UCSD-AML1 (cell line): ENCODE measurements at regions not wholly inside any gene's neighbourhood (a gene's known extent, or its start where the extent isn't known, plus 50 kb on each side); places are given as distances from the start of the nearest gene placed in this dataset.
A peak's percentile ranks its signal among the peaks of the same experiment; 100 is the strongest.

ENCODE experiments used
- DNase-seq: peaks from one replicate; lab custom pipeline; 2025; ENCODE audit not compliant: unreplicated experiment; lab: John Stamatoyannopoulos, UW

DNA sequence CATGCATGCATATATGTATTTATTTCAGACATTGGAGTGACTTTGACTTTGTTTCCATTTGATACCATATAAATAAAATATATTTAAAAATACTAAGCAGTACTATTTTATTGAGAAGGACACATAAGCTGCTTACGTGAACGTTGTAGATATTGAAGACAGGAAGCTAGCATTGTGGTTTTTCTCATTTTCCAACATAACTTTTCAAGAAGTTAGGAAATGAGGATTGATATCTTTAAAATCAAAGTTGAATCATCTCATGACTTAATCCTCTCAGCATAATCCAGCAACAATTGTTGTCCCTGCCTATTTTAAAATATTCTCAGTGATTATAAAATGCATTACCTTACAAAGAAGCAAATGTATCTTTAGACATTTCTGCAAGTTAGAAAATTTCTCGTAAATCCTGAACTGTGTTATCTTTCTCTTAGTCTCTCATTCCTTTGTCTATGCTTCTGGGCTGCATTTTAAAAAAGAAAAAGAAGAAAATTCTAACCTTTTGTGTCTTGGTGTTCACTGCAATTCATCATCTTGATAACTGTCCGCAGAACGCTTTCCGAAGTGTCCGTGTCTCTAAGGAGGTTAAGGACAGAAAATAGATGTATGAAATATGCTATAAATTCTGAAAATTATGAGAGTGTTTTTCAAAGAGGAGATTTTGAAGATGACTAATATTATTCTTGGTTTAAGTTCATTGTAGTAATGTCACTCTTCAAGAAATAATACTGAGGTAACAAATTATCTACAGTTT is 1089.9 kb upstream of the CDH6 start:
- no peak for DNase-seq

DNA sequence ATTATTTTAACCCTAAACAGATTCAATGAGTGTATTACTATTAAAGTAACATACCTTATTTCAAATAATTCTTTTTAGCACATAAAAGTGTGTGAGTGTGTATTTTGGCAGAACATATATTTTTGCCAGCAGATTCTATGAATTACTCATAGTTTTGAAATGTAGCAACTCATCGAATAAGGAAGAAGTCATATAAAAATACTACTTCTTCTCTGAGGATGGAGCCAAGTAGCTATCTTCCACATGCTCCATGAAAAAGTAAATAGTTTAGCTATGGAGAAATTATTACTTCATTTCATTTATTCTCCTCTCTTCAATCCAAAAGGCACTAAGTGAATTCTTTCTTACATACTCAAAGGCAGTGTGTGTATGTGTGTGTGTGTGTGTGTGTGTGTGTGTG is 1090.4 kb upstream of the CDH6 start:
- no peak for DNase-seq

DNA sequence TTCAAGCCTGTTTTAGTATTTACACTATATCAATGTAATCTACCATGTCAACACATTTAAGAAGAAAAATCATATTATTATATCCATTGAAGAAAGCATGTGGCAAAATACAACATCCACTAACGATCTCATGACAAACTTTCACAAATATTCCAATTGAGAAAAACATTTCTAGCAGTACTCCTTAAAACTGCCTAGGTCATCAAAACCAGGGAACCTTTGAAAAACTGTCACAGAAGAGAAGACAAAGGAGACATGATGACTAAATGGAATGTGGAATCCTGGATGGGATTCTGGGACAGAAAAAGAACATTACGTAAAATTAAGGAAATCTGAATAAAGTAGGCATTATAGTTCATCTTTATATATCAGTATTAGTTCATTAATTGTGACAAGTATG is 1091.3 kb upstream of the CDH6 start:
- DNase-seq, result no peak

DNA sequence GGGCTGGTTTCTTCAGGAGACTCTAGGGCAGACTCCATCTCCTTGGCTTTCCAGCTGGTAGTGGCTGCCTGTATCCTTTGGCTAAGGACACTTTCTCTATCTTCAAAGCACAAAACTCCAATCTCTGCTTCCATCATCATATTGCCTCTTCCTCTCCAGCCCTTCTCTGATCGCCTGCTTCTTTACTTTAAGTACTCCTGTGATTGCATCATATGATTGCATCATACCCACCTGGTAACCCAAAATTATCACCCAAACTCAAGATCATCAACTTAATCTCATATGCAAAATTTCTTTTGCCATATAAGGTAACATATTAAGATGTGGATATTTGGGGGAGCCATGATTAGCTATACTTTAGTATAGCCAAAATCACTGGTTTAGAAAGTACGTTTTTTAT is 1092.6 kb upstream of the CDH6 start:
- no peak for DNase-seq

DNA sequence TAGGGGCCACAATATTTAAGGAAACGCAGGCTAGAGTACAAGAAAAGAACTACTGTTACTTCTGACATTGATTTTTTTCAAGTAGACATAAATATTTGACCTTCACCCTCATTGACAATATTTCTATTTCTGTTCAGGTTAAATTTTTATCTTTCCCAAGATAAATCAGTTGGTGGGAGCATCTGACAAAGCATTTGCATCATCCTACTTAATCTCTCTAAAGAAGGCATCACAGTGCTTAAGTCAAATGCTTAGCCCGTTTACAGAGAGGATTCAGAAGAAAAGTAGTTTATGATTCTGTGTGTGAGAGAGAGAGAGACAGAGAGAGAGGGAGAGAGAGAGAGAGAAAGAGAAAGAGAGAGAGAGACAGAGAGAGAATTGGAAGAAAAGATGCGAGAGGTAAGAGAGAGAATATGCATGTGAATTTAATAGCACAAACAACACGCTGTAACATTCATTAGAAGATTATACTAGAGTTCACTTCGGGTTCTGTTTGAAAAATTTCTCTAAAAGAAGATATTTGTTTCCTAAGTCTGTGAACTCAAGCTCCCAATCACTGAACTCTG is 1093.3 kb upstream of the CDH6 start:
- no peak for DNase-seq

DNA sequence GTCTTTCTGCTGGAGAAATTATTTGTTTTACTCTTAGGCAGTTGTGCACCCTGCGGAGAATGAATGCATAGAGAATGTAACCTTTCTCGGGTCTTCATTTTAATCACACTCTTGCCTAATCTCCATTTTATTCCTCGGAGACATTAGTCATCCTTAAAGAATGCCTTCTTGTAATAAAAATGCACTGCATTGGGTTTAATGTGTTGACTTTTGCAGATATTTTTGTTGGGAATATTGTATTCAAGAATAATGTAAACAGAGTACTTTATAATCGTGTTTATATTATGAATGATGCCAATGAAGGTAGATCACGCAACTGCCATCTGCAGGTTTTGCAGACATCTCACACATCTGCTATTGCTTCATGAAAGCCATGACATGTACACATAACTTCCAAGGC is 1093.9 kb upstream of the CDH6 start:
- no peak for DNase-seq

DNA sequence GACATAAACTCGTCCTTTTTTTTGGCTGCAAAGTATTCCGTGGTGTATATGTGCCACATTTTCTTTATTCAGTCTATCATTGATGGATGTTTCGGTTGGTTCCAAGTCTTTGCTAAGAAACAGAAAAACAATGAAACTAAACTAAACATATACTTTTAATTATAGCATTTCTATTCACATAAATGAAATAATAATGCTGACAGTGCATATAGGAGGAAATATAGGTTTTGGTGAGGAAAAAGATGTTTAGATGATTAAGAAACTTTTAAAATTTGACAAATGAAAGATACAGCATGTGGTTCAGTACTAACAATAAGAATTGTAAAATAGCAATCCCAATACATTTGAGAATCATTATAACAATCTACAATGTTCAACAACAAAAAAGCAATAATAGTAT is 1094.5 kb upstream of the CDH6 start:
- DNase-seq, result no peak

DNA sequence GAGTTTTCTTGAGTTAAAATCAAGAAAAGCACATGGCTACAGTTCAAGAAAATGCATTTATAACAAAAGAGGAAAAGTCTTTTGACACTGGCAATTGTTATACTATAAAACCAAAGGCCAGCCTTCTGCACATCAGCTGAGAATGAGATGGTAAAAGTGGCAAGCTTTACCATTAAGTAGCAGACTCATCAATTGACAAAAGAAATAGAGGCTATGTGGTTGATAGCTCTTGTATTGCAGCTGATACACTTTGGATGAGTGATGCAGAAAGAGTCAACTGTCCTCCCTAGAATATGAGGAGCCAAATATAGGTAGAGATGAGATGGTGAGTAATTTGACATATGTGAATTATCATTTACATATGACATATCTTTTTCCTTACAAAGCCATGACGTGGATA is 1100.9 kb upstream of the CDH6 start:
- DNase-seq, result no peak

GRCh38 chr5:30069441-30070263 is 1123.8 kb upstream of the CDH6 start:
- DNase-seq, result no peak

DNA sequence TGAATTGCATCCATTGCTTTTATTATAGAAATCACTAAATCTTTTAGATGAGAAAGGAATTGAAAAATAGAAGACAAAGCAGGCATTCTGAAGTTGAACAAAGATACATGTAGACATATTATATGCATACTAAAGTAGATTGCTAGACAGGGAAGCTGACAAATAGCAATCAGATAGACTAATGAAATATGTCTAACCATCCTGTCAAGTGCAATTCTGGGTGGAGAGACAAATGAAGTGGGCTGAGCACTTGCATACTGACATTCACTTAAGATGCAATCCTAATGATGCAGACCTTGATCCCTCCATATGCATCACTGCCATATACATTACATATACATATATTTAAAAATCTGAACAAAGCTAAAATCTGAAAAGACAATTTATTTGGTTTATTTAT is 1130.0 kb upstream of the CDH6 start:
- DNase-seq, result no peak

DNA sequence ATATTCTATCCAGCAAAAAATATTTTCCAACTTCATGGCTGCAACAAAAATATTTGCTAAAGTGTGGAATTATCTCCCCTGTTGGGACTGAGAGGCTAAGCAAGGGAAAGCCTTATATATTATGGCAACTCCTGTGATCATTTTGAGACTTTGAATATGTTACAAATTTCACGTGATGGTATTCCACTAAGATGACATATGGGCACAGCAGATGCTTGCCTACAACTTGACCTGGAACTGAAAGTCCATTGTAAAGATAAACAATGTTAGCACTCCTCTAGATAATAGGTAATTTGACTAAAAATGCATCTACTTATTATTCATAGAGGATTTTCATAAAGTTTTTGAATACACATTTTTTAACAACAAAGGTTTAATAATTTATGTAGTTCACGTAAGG is 1141.5 kb upstream of the CDH6 start:
- no peak for DNase-seq

- DNase-seq, result no peak
Observed at GRCh38 chr5:30050056-30050815, 1143.2 kb upstream of the CDH6 start.

- no peak for DNase-seq
Observed at GRCh38 chr5:30042677-30043076, 1150.8 kb upstream of the CDH6 start.

DNA sequence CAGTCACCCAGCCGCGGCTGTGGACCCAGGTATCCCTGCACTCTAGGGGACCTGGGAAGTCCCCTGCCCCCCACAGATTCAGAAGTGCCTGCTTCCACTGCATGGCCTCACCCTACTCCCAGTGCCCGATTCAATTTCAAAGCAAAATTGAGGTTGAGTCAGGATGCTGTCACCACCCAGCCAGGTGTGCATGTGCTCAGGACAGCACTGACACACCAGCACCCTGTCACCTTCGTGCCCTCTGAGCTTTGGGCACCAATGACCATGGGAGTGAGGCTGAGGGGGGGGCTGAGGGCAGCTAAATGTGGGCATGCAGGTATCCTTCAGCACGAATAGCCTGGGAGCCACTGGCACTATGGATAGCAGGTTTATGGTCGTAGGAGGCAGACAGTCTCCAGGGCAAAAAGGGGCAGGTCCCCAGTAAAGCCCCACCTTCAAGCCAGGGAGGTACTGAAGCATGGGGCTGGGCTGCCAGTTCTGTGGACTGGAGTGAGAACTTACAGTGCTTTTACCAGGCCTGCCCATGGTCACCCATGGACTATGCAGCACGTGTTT is 1151.6 kb upstream of the CDH6 start:
- DNase-seq, result no peak

- no peak for DNase-seq
Observed at GRCh38 chr5:30041291-30041690, 1152.2 kb upstream of the CDH6 start.

DNA sequence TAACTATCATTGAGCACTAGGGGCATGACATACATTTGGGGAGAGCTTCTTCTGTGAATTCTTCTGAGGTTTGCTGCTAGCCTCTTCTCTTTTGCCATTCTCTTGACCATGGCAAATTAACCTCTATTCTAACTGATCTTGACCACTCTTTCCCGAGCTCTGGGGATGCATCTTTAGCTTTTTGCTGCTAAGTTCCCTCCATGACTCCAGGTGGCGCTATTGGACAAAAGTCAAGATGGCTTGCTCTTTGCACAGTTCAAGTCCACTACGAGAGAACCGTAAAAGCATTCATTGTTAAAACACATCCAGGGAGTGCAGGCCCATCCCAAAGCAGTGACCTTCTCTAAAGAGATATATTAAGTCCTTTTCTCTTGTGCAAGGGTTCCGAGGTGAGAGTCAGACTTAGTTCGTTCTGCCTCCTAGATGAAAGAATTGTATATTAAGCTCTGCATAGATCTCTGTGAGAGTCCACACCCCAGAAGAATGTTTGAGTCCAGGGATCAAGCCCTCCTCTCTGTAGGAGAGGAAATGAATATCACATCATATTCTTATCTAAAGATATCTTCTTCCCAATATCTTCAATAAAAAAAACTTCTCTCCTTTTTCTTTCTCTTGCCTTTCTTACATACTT is 1152.9 kb upstream of the CDH6 start:
- peak; percentile 7 for DNase-seq

- no peak for DNase-seq
Observed at GRCh38 chr5:30039379-30039778, 1154.1 kb upstream of the CDH6 start.

GRCh38 chr5:30034870-30035269 is 1158.6 kb upstream of the CDH6 start:
- no peak for DNase-seq

DNA sequence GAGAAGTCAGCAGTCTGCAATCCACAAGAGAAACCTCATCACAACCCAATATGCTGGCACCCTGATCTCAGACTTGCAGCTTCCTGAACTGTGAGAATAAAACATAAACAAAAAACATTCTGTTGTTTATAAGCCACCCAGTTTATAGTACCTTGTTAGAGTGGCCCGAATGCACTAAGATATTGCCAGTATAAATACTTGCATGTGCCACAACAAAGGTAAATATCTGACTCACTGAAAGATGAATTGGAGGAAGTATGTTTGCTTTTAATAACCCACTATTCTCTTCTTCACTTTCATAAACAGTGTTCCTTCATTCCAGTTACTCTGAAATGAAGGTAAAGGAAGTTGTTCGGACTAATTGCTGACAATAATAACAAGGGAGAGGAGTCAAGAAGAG is 1163.4 kb upstream of the CDH6 start:
- DNase-seq, result no peak

GRCh38 chr5:30001826-30002225 is 1191.7 kb upstream of the CDH6 start:
- no peak for DNase-seq

- DNase-seq, result no peak
Observed at GRCh38 chr5:30000231-30000630, 1193.3 kb upstream of the CDH6 start.
